ENCODE measurements at regions not wholly inside any gene's neighbourhood (a gene's known extent, or its start where the extent isn't known, plus 50 kb on each side); places are given as distances from the start of the nearest gene placed in this dataset.

- DNase-seq (ENCODE audit: extremely low read depth, low read depth): no peak
- TF ChIP-seq, protein P1, sequence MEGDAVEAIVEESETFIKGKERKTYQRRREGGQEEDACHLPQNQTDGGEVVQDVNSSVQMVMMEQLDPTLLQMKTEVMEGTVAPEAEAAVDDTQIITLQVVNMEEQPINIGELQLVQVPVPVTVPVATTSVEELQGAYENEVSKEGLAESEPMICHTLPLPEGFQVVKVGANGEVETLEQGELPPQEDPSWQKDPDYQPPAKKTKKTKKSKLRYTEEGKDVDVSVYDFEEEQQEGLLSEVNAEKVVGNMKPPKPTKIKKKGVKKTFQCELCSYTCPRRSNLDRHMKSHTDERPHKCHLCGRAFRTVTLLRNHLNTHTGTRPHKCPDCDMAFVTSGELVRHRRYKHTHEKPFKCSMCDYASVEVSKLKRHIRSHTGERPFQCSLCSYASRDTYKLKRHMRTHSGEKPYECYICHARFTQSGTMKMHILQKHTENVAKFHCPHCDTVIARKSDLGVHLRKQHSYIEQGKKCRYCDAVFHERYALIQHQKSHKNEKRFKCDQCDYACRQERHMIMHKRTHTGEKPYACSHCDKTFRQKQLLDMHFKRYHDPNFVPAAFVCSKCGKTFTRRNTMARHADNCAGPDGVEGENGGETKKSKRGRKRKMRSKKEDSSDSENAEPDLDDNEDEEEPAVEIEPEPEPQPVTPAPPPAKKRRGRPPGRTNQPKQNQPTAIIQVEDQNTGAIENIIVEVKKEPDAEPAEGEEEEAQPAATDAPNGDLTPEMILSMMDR (IDR thresholded peaks at IDR 0.05; ENCODE audit: low read depth, low read length): no peak
Measured at GRCh38 chr7:16137944-16138343, 283.4 kb downstream of the CRPPA start.

GRCh38 chr7:16136896-16137295 lies 284.4 kb downstream of the CRPPA start:
- TF ChIP-seq, protein P1 (IDR thresholded peaks at IDR 0.05; ENCODE audit: low read depth, low read length): no peak
- DNase-seq (ENCODE audit: extremely low read depth, low read depth): no peak

DNA sequence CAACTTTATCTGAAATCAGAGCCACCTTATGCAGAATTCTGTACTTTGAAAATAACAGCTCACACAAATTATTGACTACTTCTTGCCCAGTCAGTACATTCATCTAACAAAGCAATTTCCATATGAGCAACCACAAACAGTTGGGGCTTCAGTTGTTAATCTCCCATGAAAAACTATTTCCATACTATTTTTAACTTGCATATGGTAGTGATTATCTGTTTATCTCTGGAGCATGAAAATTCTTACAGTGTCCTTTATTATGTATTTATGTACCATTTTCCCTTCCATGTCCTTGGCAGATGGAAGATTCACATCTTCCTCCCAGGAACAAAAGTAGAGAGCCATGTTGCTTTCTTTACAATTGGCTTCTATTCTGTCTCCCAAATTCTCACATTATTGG lies 285.7 kb downstream of the CRPPA start:
- DNase-seq (ENCODE audit: extremely low read depth, low read depth): no peak
- TF ChIP-seq, protein P1 (IDR thresholded peaks at IDR 0.05; ENCODE audit: low read depth, low read length): no peak

DNA sequence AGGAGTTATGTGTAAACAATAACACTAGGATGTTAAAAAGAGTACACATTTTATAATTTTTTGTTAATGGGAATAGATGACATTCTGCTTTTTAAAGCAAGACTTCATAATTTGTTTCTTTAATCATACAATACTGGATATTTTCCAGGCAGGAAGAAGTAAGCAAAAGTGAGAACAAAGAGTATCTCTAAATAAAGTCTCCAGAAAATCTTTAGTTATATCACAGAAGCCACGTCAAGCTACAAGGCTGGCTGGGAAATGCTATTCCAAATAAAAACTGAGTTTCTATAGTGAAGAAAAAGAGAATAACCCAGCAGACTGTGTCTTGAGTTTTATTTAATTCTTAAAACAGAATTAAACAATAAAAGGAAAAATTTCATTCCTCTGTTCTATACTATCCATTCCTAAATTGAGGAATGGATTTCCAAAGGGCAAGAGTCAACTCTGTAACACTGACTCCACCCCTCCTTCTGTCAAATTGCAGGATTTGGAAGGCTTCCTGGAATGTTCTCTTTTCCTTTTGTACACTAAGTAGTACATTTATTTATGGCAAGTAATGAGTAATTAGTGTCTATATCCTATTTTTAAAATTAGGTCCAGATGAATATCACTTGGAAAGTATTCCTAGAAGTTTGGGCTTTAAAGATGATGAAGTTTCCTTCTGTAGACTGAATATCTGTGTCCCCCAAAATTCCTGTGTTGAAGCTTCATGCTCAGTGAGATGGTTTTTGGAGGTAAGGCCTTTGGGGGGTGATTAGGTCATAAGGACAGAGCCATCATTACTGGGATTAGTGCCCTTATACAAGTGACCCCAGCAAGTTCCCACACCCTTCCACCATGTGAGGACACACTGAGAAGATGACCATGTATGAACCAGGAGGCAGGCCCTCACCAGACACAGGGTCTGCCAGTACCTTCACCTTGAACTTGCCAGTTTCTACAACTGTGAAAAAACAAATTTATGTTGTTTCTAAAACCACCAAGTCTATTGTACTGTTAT lies 290.9 kb downstream of the CRPPA start:
- no peak for DNase-seq (ENCODE audit: extremely low read depth, low read depth)
- TF ChIP-seq, protein P1 (IDR thresholded peaks at IDR 0.05; ENCODE audit: low read depth, low read length): no peak

DNA sequence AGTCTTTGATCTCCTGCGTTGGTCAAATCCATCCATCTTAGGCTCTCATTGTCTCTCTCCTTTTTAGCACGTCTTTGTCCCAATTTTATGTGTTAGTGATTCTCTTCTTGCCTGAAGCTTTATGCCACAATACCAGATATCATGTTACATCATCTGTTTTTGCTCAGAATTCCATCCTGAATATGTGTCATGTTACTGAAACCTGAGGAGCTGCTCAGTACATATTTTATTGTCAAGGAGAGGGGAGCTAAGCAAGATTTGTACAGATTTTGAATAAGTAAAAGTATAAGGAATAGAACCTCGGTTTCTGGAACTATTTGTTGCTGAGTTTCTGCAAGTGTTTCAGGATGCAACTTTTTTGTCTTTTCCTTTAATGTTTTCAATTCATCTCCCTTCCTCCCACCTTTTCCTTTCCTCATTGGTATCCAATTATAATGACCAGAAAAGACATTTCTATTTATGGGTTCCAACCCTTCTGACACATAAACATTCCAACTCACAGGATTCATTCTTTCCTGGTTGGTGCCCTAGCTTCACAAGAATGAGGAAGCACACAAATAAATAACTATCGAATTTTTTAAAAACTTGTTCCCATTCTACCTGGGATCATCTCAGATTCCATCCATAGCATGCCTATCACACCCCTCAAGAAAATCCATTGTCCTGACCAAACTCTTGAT lies 291.8 kb downstream of the CRPPA start:
- TF ChIP-seq, protein P1 (IDR thresholded peaks at IDR 0.05; ENCODE audit: low read depth, low read length): no peak
- DNase-seq (ENCODE audit: extremely low read depth, low read depth): no peak

DNA sequence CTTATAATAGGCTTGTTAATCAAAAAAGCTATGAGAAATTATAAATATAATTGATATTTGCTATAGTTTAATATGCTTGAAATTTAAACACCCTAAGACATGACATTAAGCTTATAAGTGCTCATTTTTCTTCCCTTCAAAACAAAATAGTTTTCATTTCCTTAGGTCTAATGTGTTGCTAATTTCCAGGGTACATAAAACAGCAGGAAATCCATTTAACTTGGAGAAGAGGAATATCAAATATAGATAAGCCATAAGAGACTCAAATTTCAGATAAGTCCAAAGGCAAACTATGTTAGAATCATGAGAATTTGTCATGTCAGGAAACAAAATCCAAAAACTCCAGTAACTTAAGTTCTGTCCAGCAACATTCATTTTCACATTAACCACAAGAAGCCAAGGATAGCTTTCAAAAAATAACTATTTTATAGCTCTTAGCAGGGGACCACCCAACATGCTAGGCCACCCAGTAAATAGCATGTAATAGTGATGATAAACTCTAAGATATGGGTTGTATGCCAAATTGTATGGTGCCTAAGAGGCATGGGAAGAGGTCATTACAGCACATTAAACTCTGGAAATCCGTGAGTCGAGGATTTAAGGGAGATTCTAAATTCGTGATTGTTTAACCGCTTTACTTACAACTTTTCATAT lies 298.1 kb downstream of the CRPPA start:
- TF ChIP-seq, protein P1 (IDR thresholded peaks at IDR 0.05; ENCODE audit: low read depth, low read length): no peak
- no peak for DNase-seq (ENCODE audit: extremely low read depth, low read depth)
